ENCODE measurements at regions not wholly inside any gene's neighbourhood (a gene's known extent, or its start where the extent isn't known, plus 50 kb on each side); places are given as distances from the start of the nearest gene placed in this dataset.

DNA sequence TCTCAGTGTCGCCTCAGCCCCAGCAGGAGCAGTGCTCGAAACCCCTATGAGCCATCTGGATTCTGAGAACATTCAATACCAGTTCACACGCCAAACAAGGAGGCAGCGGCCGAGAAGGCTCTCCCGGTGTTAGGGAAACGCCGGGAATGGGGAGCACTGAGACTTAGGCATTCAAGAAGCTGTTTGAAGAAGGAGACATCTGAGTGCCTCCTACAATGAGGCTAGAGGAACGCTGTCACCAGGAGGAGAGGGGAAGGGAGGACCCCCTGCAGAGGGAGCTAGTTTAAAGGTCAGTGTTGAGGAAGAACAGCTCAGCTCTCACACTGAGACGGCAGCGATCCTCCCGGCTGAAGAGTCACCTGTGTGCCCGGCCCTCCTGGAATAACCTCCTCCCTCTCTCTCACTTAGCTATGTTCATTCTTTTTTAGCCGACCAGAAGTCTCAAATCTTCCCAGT is 69.9 kb downstream of the SERPINA3 start:
- TF ChIP-seq, protein P1, sequence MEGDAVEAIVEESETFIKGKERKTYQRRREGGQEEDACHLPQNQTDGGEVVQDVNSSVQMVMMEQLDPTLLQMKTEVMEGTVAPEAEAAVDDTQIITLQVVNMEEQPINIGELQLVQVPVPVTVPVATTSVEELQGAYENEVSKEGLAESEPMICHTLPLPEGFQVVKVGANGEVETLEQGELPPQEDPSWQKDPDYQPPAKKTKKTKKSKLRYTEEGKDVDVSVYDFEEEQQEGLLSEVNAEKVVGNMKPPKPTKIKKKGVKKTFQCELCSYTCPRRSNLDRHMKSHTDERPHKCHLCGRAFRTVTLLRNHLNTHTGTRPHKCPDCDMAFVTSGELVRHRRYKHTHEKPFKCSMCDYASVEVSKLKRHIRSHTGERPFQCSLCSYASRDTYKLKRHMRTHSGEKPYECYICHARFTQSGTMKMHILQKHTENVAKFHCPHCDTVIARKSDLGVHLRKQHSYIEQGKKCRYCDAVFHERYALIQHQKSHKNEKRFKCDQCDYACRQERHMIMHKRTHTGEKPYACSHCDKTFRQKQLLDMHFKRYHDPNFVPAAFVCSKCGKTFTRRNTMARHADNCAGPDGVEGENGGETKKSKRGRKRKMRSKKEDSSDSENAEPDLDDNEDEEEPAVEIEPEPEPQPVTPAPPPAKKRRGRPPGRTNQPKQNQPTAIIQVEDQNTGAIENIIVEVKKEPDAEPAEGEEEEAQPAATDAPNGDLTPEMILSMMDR (IDR thresholded peaks at IDR 0.05), result no peak
- no peak for TF ChIP-seq EP300 (IDR thresholded peaks at IDR 0.05)
